T-cell (primary cell): ENCODE measurements at regions not wholly inside any gene's neighbourhood (a gene's known extent, or its start where the extent isn't known, plus 50 kb on each side); places are given as distances from the start of the nearest gene placed in this dataset.
A peak's percentile ranks its signal among the peaks of the same experiment; 100 is the strongest.
"Not testable (repeated sequence)": the region's sequence is repeated elsewhere in the genome, so short reads cannot be mapped to it uniquely, and the experiment has no call there.

Experiments used
- ATAC-seq, 4 experiments: fragments of 200-7000 bp in 3 of 4; fragments of 150-1000 bp in 1 of 4; cut with Tn5 transposase; replicated peaks in 1 of 4; 1 replicate in 3 of 4; 2 replicates in 1 of 4; pipeline ENCODE4 v1.10.0; 2021; ENCODE audit warnings: moderate library complexity in 3 of 4, mild to moderate bottlenecking in 2 of 4, moderate number of reproducible peaks in 1 of 4
- CTCF ChIA-PET, 2 donors: fragments of 300-600 bp; sonication (Branson Sonifier 250); formaldehyde crosslinking; loops; one replicate each; lab custom pipeline; 2022; ENCODE audit warnings: antibody characterized with exemption in 2 of 2; lab: Charles Lee
- POLR2A ChIA-PET, 2 donors: fragments of 300-600 bp; sonication (Branson Sonifier 250); formaldehyde crosslinking; loops; one replicate each; lab custom pipeline; 2022; ENCODE audit warnings: antibody characterized with exemption in 2 of 2; lab: Charles Lee
- DNase-seq, 35 experiments: peaks; one replicate each; pipeline versions ENCODE4 v3.0.0 to v3.0.0-alpha.2; 2013 to 2023
- H3K27ac ChIP-seq: one replicate; pipeline ENCODE4 v1.5.1; 2013; ENCODE audit warnings: low read length
- H3K27me3 ChIP-seq, 2 experiments: replicated peaks in 1 of 2; 1 replicate in 1 of 2; 2 replicates in 1 of 2; pipeline versions ENCODE4 v1.6.1 to v1.7.0; 2013; ENCODE audit warnings: low read length in 1 of 2, mixed read lengths in 1 of 2; ENCODE audit not compliant: control insufficient read depth in 2 of 2, insufficient read depth in 2 of 2; ENCODE audit errors: extremely low read depth in 1 of 2
- H3K36me3 ChIP-seq, 2 donors: 1 replicate in 1 of 2; 2 replicates in 1 of 2; pipeline versions ENCODE4 v1.6.1 to v1.7.0; 2013; ENCODE audit warnings: low read length in 1 of 2; ENCODE audit not compliant: control insufficient read depth in 2 of 2, insufficient read depth in 1 of 2; ENCODE audit errors: extremely low read depth in 1 of 2
- H3K4me1 ChIP-seq, 2 experiments: 1 replicate in 1 of 2; 2 replicates in 1 of 2; pipeline versions ENCODE4 v1.6.1 to v1.7.0; 2013; ENCODE audit warnings: low read length in 2 of 2, mixed read lengths in 1 of 2; ENCODE audit not compliant: insufficient read depth in 2 of 2, control insufficient read depth in 1 of 2; ENCODE audit errors: extremely low read depth in 1 of 2
- H3K4me3 ChIP-seq, 2 donors: 1 replicate in 1 of 2; 2 replicates in 1 of 2; pipeline versions ENCODE4 v1.5.1 to v1.7.0; 2013; ENCODE audit warnings: mild to moderate bottlenecking in 2 of 2, low read length in 1 of 2, moderate library complexity in 1 of 2; ENCODE audit not compliant: control insufficient read depth in 1 of 2; ENCODE audit errors: extremely low read depth in 1 of 2
- H3K9me3 ChIP-seq: 2 replicates; pipeline ENCODE4 v1.7.0; 2013
- H3K27ac Mint-ChIP-seq, 2 donors: one replicate each; pipeline ENCODE4 v1.8.0; 2020 to 2021; ENCODE audit warnings: mild to moderate bottlenecking in 2 of 2, mixed read lengths in 2 of 2
- H3K27me3 Mint-ChIP-seq, 2 donors: one replicate each; pipeline ENCODE4 v1.8.0; 2021 to 2022; ENCODE audit warnings: mixed read lengths in 2 of 2
- H3K36me3 Mint-ChIP-seq: one replicate; pipeline ENCODE4 v1.8.0; 2021; ENCODE audit warnings: mixed read lengths
- H3K4me1 Mint-ChIP-seq, 3 donors: one replicate each; pipeline ENCODE4 v1.8.0; 2020 to 2022; ENCODE audit warnings: mixed read lengths in 3 of 3, mild to moderate bottlenecking in 1 of 3
- H3K4me3 Mint-ChIP-seq, 3 donors: one replicate each; pipeline ENCODE4 v1.8.0; 2020 to 2022; ENCODE audit warnings: mild to moderate bottlenecking in 3 of 3, mixed read lengths in 3 of 3, moderate library complexity in 3 of 3
- H3K9me3 Mint-ChIP-seq, 3 donors: one replicate each; pipeline ENCODE4 v1.8.0; 2020 to 2022; ENCODE audit warnings: mixed read lengths in 3 of 3
- WGBS: methylation state at CpG from one replicate; pipeline ENCODE4 v1.1.5; 2013; ENCODE audit warnings: missing lambda C conversion rate; ENCODE audit not compliant: insufficient coverage; 5-methylcytosine and 5-hydroxymethylcytosine counted together

GRCh38 chr13:22900416-22900951 lies 280.3 kb upstream of the SGCG start:
- H3K36me3 Mint-ChIP-seq, H3K4me3 Mint-ChIP-seq, H3K4me1 ChIP-seq, H3K9me3 ChIP-seq, ATAC-seq, H3K27me3 Mint-ChIP-seq, H3K36me3 ChIP-seq, H3K4me3 ChIP-seq, H3K27ac ChIP-seq, POLR2A ChIA-PET, H3K4me1 Mint-ChIP-seq, CTCF ChIA-PET, DNase-seq, H3K27me3 ChIP-seq, H3K27ac Mint-ChIP-seq, H3K9me3 Mint-ChIP-seq: not testable (repeated sequence)
- WGBS, result 93% methylated on average over 10 of the region's 28 CpGs

DNA sequence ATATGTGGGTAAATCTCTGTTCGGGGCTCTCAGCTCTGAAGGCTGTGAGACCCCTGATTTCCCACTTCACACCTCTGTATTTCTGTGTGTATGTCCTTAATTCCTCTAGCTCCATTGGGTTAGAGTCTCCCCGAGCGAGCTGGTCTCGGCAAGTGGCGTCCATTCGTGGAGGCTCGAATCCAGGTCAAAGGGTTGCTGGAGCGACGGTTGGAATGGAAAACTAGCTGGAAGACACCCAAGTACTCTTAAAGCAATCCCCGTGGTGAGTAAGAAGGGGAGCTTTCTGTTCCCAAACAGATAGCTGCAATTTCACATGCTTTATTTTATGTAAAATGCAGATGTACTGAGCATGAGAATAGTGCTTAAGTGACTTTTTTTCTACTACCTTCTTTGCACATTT lies 277.5 kb upstream of the SGCG start:
- ChIA-PET CTCF (no interaction called here), POLR2A (no interaction called here)
- H3K27me3 Mint-ChIP-seq, result peaks cover 0 to 5% of the 10 kb centered on the region in 2 donors
- H3K9me3 Mint-ChIP-seq, result peaks cover 0 to 4% (median 0%) of the 10 kb centered on the region in 3 donors
- no peak overlapping the region for H3K4me3 Mint-ChIP-seq
- WGBS, result no CpG with 5 or more reads among the region's 10 CpGs
- Histone ChIP-seq H3K27me3 (peaks cover 0 to 4% of the 10 kb centered on the region in 2 experiments), H3K4me1 (no peaks in the 10 kb centered on the region), H3K36me3 (no peaks in the 10 kb centered on the region), H3K4me3 (no peak overlapping the region), H3K9me3 (peaks cover 3% of the 10 kb centered on the region), H3K27ac (no peak overlapping the region)
- H3K36me3 Mint-ChIP-seq, result no peaks in the 10 kb centered on the region
- no peak overlapping the region for H3K27ac Mint-ChIP-seq
- ATAC-seq (no peak), DNase-seq (no peak)
- H3K4me1 Mint-ChIP-seq, result no peaks in the 10 kb centered on the region

GRCh38 chr13:22903925-22904324 lies 276.9 kb upstream of the SGCG start:
- peaks cover 0 to 6% of the 10 kb centered on the region in 2 donors for H3K27me3 Mint-ChIP-seq
- no peaks in the 10 kb centered on the region for H3K4me1 Mint-ChIP-seq
- ChIA-PET CTCF (no interaction called here), POLR2A (no interaction called here)
- DNase-seq, result no peak
- H3K27ac ChIP-seq, result no peak overlapping the region
- H3K4me1 ChIP-seq, result no peaks in the 10 kb centered on the region
- H3K36me3 Mint-ChIP-seq, result no peaks in the 10 kb centered on the region
- H3K27ac Mint-ChIP-seq, result no peak overlapping the region
- peaks cover 0 to 4% (median 0%) of the 10 kb centered on the region in 3 donors for H3K9me3 Mint-ChIP-seq
- peaks cover 3% of the 10 kb centered on the region for H3K9me3 ChIP-seq
- no peak overlapping the region for H3K4me3 Mint-ChIP-seq
- ATAC-seq, result no peak
- H3K36me3 ChIP-seq, result no peaks in the 10 kb centered on the region
- peaks cover 0 to 4% of the 10 kb centered on the region in 2 experiments for H3K27me3 ChIP-seq
- H3K4me3 ChIP-seq, result no peak overlapping the region

DNA sequence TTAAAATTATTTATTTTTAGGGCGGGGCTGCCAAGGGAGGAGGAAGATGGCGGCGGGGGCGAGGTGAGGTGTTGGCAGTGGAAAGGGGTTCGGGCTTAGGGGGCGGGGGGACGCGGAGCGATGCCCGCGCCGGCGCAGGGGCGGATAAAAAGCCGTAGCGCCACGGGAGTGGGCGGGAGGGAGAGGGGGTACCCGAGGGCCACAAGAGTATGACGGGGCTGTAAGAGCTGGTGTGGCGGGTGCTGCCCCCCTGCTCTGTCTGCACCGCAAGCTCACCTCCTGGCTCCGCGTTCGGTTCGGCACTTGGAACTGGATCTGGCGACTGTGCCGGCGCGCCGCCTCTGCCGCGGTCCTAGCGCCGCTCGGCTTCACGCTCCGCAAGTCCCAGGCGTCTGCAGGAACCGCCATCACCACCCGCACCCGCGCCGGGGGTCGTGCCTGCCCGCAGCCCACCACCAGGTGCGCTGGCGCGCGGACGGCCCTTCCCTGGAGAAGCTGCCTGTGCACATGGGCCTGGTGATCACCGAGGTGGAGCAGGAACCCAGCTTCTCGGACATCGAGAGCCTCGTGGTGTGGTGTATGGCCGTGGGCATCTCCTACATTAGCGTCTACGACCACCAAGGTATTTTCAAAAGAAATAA lies 265.2 kb upstream of the SGCG start:
- Histone ChIP-seq H3K36me3 (no peaks in the 10 kb centered on the region), H3K9me3 (no peaks in the 10 kb centered on the region), H3K27ac (no peak overlapping the region), H3K4me1 (peaks cover 0 to 4% of the 10 kb centered on the region in 2 experiments), H3K27me3 (peaks cover 0 to 8% of the 10 kb centered on the region in 2 experiments), H3K4me3 (no peak overlapping the region)
- POLR2A ChIA-PET, result no interaction called here
- peaks cover 0 to 9% (median 7%) of the 10 kb centered on the region in 3 donors for H3K4me1 Mint-ChIP-seq
- ATAC-seq, result peak in 2 of 4 experiments; percentile 44 to 62
- CTCF ChIA-PET, result no interaction called here
- DNase-seq, result no peak
- no peaks in the 10 kb centered on the region for H3K9me3 Mint-ChIP-seq
- 1% methylated on average over 38 of the region's 58 CpGs for WGBS
- H3K27ac Mint-ChIP-seq, result no peak overlapping the region
- H3K4me3 Mint-ChIP-seq, result peak overlapping the region in 2 of 3 donors; percentile 7 to 49
- H3K36me3 Mint-ChIP-seq, result no peaks in the 10 kb centered on the region
- H3K27me3 Mint-ChIP-seq, result peaks cover 30 to 40% of the 10 kb centered on the region in 2 donors

DNA sequence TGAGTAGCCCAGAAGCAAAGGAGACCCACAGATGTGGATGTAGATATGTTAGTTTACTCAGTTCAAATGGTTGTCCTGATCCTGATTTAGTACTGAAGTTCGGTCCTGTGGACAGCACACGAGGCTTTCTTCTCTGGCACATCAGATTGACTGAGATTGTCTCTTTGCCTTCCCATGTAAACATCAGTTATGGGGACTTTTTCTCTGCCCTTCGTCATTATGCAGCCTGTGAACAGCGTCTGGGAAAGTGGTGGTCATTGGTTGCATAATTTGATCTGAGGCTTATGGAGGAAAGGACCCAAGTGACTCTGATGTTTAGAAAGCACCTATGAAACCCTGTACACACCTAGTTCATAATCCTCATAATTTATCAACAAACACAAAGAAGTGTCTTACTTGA lies 264.5 kb upstream of the SGCG start:
- not testable (repeated sequence) for ATAC-seq, H3K27ac ChIP-seq

DNA sequence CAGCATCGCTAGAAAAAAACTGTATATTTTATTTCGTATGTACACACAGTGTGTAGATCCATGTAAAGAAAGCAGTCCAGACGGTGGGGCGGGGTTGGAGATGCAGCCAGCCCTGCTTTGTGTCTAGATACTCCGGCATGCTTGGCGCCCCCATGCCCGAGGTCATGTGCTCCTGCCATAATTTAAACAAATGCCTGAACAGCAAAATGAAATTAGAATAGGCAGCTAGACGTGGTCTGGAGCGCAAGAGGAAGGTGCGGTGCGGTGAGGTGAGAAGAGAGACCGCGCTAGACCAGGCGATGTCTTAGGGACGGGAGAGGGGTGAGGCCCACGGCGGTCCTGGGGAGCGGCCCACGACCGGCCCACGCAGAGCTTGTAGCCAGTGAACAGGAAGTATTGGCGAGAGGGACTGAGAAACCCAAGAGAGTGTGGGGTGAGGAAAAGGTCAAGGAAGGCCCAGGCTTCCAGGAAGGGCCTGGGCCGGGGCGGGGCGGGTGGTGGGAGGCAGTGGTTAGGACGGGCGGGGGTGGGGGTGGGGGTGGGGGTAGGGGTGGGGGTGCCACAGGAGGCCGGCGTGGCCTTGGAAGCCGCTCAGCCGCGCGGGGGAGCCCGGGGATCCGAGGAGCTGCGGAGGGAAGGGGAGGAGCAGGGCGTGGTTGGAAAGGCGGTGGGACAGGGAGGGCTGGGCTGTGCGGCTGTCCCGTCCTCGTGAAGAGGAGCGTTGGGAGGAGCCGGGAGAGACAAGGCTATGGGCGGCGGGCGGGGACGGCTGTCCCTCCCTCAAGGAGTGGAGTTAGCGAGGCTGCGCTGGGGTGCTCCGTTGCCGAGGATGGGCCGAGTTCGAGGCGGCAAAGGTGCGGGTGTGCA lies 254.7 kb upstream of the SGCG start:
- ATAC-seq, result peak in 1 of 4 experiments; percentile 21

More for the DNA sequence above, 264.5 kb upstream of the SGCG start:
- H3K9me3 Mint-ChIP-seq, H3K27me3 ChIP-seq, POLR2A ChIA-PET, DNase-seq, H3K4me3 ChIP-seq, H3K36me3 ChIP-seq, H3K36me3 Mint-ChIP-seq, H3K4me1 Mint-ChIP-seq, CTCF ChIA-PET, H3K27ac Mint-ChIP-seq, H3K4me1 ChIP-seq, H3K9me3 ChIP-seq: not testable (repeated sequence)
- Mint-ChIP-seq H3K27me3 (peaks cover 31 to 38% of the 10 kb centered on the region in 2 donors), H3K4me3 (peak overlapping the region in 2 of 3 donors; percentile 7 to 49)
- WGBS, result no CpG with 5 or more reads among the region's 4 CpGs

More for the DNA sequence above, 254.7 kb upstream of the SGCG start:
- Mint-ChIP-seq H3K36me3 (no peaks in the 10 kb centered on the region), H3K4me3 (peak overlapping the region in 1 of 3 donors; percentile 67), H3K9me3 (no peaks in the 10 kb centered on the region), H3K27me3 (peaks cover 32 to 47% of the 10 kb centered on the region in 2 donors), H3K4me1 (peaks cover 7 to 13% (median 8%) of the 10 kb centered on the region in 3 donors), H3K27ac (no peak overlapping the region)
- no peak for DNase-seq
- 15% methylated on average over 35 of the region's 55 CpGs for WGBS
- CTCF ChIA-PET, result no interaction called here
- no peaks in the 10 kb centered on the region for H3K4me1 ChIP-seq
- H3K36me3 ChIP-seq, result no peaks in the 10 kb centered on the region
- H3K27ac ChIP-seq, result no peak overlapping the region
- POLR2A ChIA-PET, result no interaction called here
- peaks cover 0 to 14% of the 10 kb centered on the region in 2 experiments for H3K27me3 ChIP-seq
- no peaks in the 10 kb centered on the region for H3K9me3 ChIP-seq
- H3K4me3 ChIP-seq, result no peak overlapping the region
